ENCODE measurements at regions not wholly inside any gene's neighbourhood (a gene's known extent, or its start where the extent isn't known, plus 50 kb on each side); places are given as distances from the start of the nearest gene placed in this dataset.
"Not testable (repeated sequence)": the region's sequence is repeated elsewhere in the genome, so short reads cannot be mapped to it uniquely, and the experiment has no call there.

GRCh38 chr4:57736781-57737180 is 626.6 kb upstream of the IGFBP7 start:
- H3K27me3 ChIP-seq, result no peaks in the 10 kb centered on the region
- H3K4me1 ChIP-seq, result no peaks in the 10 kb centered on the region
- intact Hi-C loops (cut with DNase I; ENCODE audit: low total_unique reads), result no loop called here
- TF ChIP-seq CTCF (IDR thresholded peaks at IDR 0.05) (no peak), POLR2A (IDR thresholded peaks at IDR 0.05) (no peak), POLR2AphosphoS5 (IDR thresholded peaks at IDR 0.05) (no peak)
- H3K27ac ChIP-seq, result no peak overlapping the region
- no peak for DNase-seq (ENCODE audit: low spot score in 2 of 2)
- no peak overlapping the region for H3K4me3 ChIP-seq
- no peaks in the 10 kb centered on the region for H3K36me3 ChIP-seq
- no peaks in the 10 kb centered on the region for H3K9me3 ChIP-seq

GRCh38 chr4:57734104-57734670 is 624.0 kb upstream of the IGFBP7 start:
- H3K27me3 ChIP-seq, result no peaks in the 10 kb centered on the region
- intact Hi-C loops (cut with DNase I; ENCODE audit: low total_unique reads), result no loop called here
- H3K36me3 ChIP-seq, result no peaks in the 10 kb centered on the region
- DNase-seq (ENCODE audit: low spot score in 2 of 2), result no peak
- peaks cover 0 to 3% of the 10 kb centered on the region in 2 donors for H3K9me3 ChIP-seq
- TF ChIP-seq POLR2A (IDR thresholded peaks at IDR 0.05) (no peak), POLR2AphosphoS5 (IDR thresholded peaks at IDR 0.05) (no peak), CTCF (IDR thresholded peaks at IDR 0.05) (no peak)
- H3K27ac ChIP-seq, result no peak overlapping the region
- H3K4me3 ChIP-seq, result no peak overlapping the region
- no peaks in the 10 kb centered on the region for H3K4me1 ChIP-seq

GRCh38 chr4:57729775-57730570 is 619.8 kb upstream of the IGFBP7 start:
- H3K27me3 ChIP-seq; H3K9me3 ChIP-seq; H3K27ac ChIP-seq; intact Hi-C loops (cut with DNase I; ENCODE audit: low total_unique reads); DNase-seq (ENCODE audit: low spot score in 2 of 2); H3K36me3 ChIP-seq; H3K4me1 ChIP-seq; H3K4me3 ChIP-seq: not testable (repeated sequence)

GRCh38 chr4:57726154-57726553 is 616.0 kb upstream of the IGFBP7 start:
- Histone ChIP-seq H3K27me3 (no peaks in the 10 kb centered on the region), H3K4me1 (no peaks in the 10 kb centered on the region), H3K4me3 (no peak overlapping the region), H3K27ac (no peak overlapping the region), H3K36me3 (no peaks in the 10 kb centered on the region), H3K9me3 (peaks cover 0 to 3% of the 10 kb centered on the region in 2 donors)
- DNase-seq (ENCODE audit: low spot score in 2 of 2), result no peak
- TF ChIP-seq POLR2A (IDR thresholded peaks at IDR 0.05) (no peak), CTCF (IDR thresholded peaks at IDR 0.05) (no peak), POLR2AphosphoS5 (IDR thresholded peaks at IDR 0.05) (no peak)
- intact Hi-C loops (cut with DNase I; ENCODE audit: low total_unique reads), result no loop called here

DNA sequence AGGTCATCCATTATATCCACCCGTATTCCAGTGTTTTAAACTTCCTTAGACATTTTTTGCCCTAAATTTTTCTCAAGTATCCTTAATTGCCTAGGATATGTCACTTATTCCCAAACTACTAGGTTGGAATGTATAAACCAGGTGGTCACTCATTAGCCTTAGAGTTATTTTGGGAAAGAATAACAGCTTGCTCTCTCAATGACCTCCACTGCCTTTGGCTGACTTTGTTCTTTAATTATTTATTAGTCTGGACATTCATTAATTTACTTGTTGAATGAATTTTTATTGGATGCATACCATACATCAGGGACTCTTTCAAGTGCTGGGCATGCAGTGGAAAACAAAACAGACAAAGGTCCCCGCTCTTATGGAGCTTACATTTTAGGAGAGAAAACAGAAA is 609.3 kb upstream of the IGFBP7 start:
- Histone ChIP-seq H3K4me1 (no peaks in the 10 kb centered on the region), H3K36me3 (no peaks in the 10 kb centered on the region), H3K27me3 (no peaks in the 10 kb centered on the region), H3K9me3 (no peaks in the 10 kb centered on the region), H3K4me3 (no peak overlapping the region), H3K27ac (no peak overlapping the region)
- TF ChIP-seq POLR2AphosphoS5 (IDR thresholded peaks at IDR 0.05) (no peak), POLR2A (IDR thresholded peaks at IDR 0.05) (no peak), CTCF (IDR thresholded peaks at IDR 0.05) (no peak)
- intact Hi-C loops (cut with DNase I; ENCODE audit: low total_unique reads), result no loop called here
- DNase-seq (ENCODE audit: low spot score in 2 of 2), result no peak

DNA sequence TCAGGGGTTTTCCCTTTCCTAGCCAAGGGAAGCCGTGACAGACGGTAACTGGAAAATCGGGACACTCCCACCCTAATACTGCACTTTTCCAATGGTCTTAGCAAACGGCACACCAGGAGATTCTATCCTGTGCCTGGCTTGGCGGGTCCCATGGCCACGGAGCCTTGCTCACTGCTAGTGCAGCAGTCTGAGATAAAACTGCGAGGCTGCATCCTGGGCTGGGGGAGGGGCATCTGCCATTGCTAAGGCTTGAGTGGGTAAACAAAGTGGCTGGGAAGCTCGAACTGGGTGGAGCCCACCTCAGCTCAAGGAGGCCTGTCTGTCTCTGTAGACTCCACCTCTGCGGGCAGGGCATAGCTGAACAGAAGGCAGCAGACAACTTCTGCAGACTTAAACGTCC is 604.1 kb upstream of the IGFBP7 start:
- intact Hi-C loops (cut with DNase I; ENCODE audit: low total_unique reads); H3K4me1 ChIP-seq; H3K27ac ChIP-seq: not testable (repeated sequence)

More for the DNA sequence above, 604.1 kb upstream of the IGFBP7 start:
- not testable (repeated sequence) for H3K4me3 ChIP-seq; H3K27me3 ChIP-seq; DNase-seq (ENCODE audit: low spot score in 2 of 2); H3K9me3 ChIP-seq; H3K36me3 ChIP-seq
